Endothelial cell of umbilical vein (primary cell): ENCODE measurements at regions not wholly inside any gene's neighbourhood (a gene's known extent, or its start where the extent isn't known, plus 50 kb on each side); places are given as distances from the start of the nearest gene placed in this dataset.

Source experiments
- BruUV-seq: library from RNA; stranded (reverse); fragments of 400-500 nt; replicated peaks from 2 replicates; lab custom pipeline; 2021; lab: Mats Ljungman, UMichigan
- CTCF ChIA-PET: fragments of 300-600, 350-600 bp; sonication (Branson Sonifier 250); formaldehyde crosslinking; loops from one replicate; lab custom pipeline; 2021; ENCODE audit warnings: antibody characterized with exemption, inconsistent platforms; lab: Charles Lee
- POLR2A ChIA-PET: fragments of 300-600, 350-600 bp; sonication (Branson Sonifier 250); formaldehyde crosslinking; loops from one replicate; lab custom pipeline; 2021; ENCODE audit warnings: antibody characterized with exemption, inconsistent platforms; lab: Charles Lee
- DNase-seq: peaks from one replicate; pipeline ENCODE4 v3.0.0-alpha.2; 2011; ENCODE audit warnings: low read depth, low spot score
- FAIRE-seq: peaks from 2 replicates; lab custom pipeline; 2011; peaks lifted over from hg19 to GRCh38; lab: Jason Lieb, UNC
- H2AFZ ChIP-seq: 2 replicates; pipeline ENCODE4 v1.6.0; 2012; ENCODE audit warnings: low read depth, low read length, control low read depth, inconsistent platforms
- H3K27ac ChIP-seq: 2 replicates; pipeline ENCODE4 v1.5.1; 2011; ENCODE audit warnings: low read depth, mild to moderate bottlenecking, control low read depth, low read length, moderate library complexity; ENCODE audit not compliant: insufficient read depth
- H3K27me3 ChIP-seq, 2 experiments: 2 replicates each; pipeline versions ENCODE4 v1.6.0 to v1.6.1; 2011; ENCODE audit warnings: low read length in 2 of 2, mixed read lengths in 1 of 2; ENCODE audit not compliant: control insufficient read depth in 2 of 2, insufficient read depth in 2 of 2
- H3K36me3 ChIP-seq, 2 experiments: 2 replicates in 1 of 2; 3 replicates in 1 of 2; pipeline ENCODE4 v1.5.1; 2011; ENCODE audit warnings: low read length in 2 of 2, mild to moderate bottlenecking in 1 of 2, moderate library complexity in 1 of 2; ENCODE audit not compliant: control insufficient read depth in 2 of 2, insufficient read depth in 2 of 2; ENCODE audit errors: extremely low read depth in 1 of 2
- H3K4me1 ChIP-seq: 3 replicates; pipeline ENCODE4 v1.5.1; 2011; ENCODE audit warnings: mild to moderate bottlenecking, low read length; ENCODE audit not compliant: control insufficient read depth, insufficient read depth; ENCODE audit errors: extremely low read depth
- H3K4me2 ChIP-seq: 2 replicates; pipeline ENCODE4 v1.6.1; 2011; ENCODE audit warnings: low read length, control low read depth, mixed read lengths; ENCODE audit not compliant: insufficient read depth
- H3K4me3 ChIP-seq, 3 experiments: fragments of 200-600 bp in 1 of 3; sonication (generic), shearing (Covaris generic) in 1 of 3; replicated peaks in 1 of 3; 2 replicates each; pipeline ENCODE4 v1.5.1; 2011 to 2016; ENCODE audit warnings: control low read depth in 3 of 3, low read length in 3 of 3, mild to moderate bottlenecking in 2 of 3, inconsistent platforms in 1 of 3, low read depth in 1 of 3, moderate library complexity in 1 of 3; ENCODE audit not compliant: insufficient read depth in 1 of 3
- H3K79me2 ChIP-seq: 2 replicates; pipeline ENCODE4 v1.6.0; 2012; ENCODE audit warnings: low read length, inconsistent platforms; ENCODE audit not compliant: control insufficient read depth, insufficient read depth
- H3K9ac ChIP-seq: replicated peaks from 2 replicates; pipeline ENCODE3; 2011; ENCODE audit warnings: low read length, control low read depth; ENCODE audit not compliant: insufficient read depth; ENCODE audit errors: extremely low read depth
- H3K9me1 ChIP-seq: replicated peaks from 3 replicates; pipeline ENCODE4 v1.6.0; 2011; ENCODE audit warnings: mild to moderate bottlenecking, low read length; ENCODE audit not compliant: control insufficient read depth, insufficient read depth; ENCODE audit errors: extremely low read depth
- H3K9me3 ChIP-seq: replicated peaks from 2 replicates; pipeline ENCODE4 v1.5.1; 2012; ENCODE audit warnings: low read length, inconsistent platforms; ENCODE audit not compliant: control insufficient read depth, insufficient read depth
- H4K20me1 ChIP-seq: replicated peaks from 2 replicates; pipeline ENCODE3; 2011; ENCODE audit warnings: mild to moderate bottlenecking, low read length; ENCODE audit not compliant: control insufficient read depth, insufficient read depth; ENCODE audit errors: extremely low read depth
- EZH2 ChIP-seq: IDR thresholded peaks from 2 replicates; pipeline ENCODE4 v1.6.1; 2012; ENCODE audit warnings: borderline replicate concordance, low read depth, mild to moderate bottlenecking, moderate library complexity, low read length, inconsistent platforms; ENCODE audit not compliant: severe bottlenecking
- FOS ChIP-seq: IDR thresholded peaks from 2 replicates; pipeline ENCODE4 v1.6.1; 2011; ENCODE audit warnings: mild to moderate bottlenecking, low read length, moderate library complexity, borderline replicate concordance; ENCODE audit not compliant: insufficient read depth
- GATA2 ChIP-seq: IDR thresholded peaks from 2 replicates; pipeline ENCODE4 v1.7.0; 2011; ENCODE audit warnings: low read depth, mild to moderate bottlenecking, moderate library complexity, mixed read lengths, low read length; ENCODE audit not compliant: insufficient read length, insufficient read depth
- JUN ChIP-seq: IDR thresholded peaks from 2 replicates; pipeline ENCODE4 v1.6.1; 2011; ENCODE audit warnings: borderline replicate concordance, low read depth; ENCODE audit not compliant: insufficient read length, insufficient read depth
- MYC ChIP-seq: IDR thresholded peaks from one replicate; pipeline ENCODE4 v1.6.1; 2011; ENCODE audit warnings: mild to moderate bottlenecking, low read depth, low read length
- POLR2A ChIP-seq: IDR thresholded peaks from 2 replicates; pipeline ENCODE4 v1.6.1; 2012; ENCODE audit warnings: low read depth, mild to moderate bottlenecking, control low read depth, low read length
- POLR2AphosphoS5 ChIP-seq: IDR thresholded peaks from 2 replicates; pipeline ENCODE4 v1.6.1; 2012; ENCODE audit warnings: low read depth, mild to moderate bottlenecking, control low read depth, low read length, moderate library complexity; ENCODE audit not compliant: insufficient read depth
- dilution Hi-C: fragments of 300-500 bp; cut with MboI; formaldehyde crosslinking; loops from one replicate; pipeline ENCODE4 v1.15.0; 2019; ENCODE audit warnings: low sequenced_read_pairs; ENCODE audit not compliant: extremely low pct_ligation_motif_present
- intact Hi-C: fragments of 100-400 bp; cut with micrococcal nuclease; formaldehyde crosslinking; loops from one replicate; pipeline ENCODE4 v1.10.0; 2022
- TF ChIP-seq, protein P1 (sequence below): IDR thresholded peaks from 2 replicates; pipeline ENCODE4 v1.6.1; 2011; ENCODE audit not compliant: insufficient read depth, insufficient read length
- TF ChIP-seq, protein P2 (sequence below), 2 donors: IDR thresholded peaks; 1 replicate in 1 of 2; 2 replicates in 1 of 2; pipeline ENCODE4 v1.5.1; 2011; ENCODE audit warnings: low read length in 2 of 2, mild to moderate bottlenecking in 2 of 2, moderate library complexity in 2 of 2, control low read depth in 1 of 2, inconsistent platforms in 1 of 2, low read depth in 1 of 2; ENCODE audit not compliant: insufficient read depth in 1 of 2; ENCODE audit errors: extremely low read depth in 1 of 2

GRCh38 chr2:14828968-14829367, 196.5 kb downstream of the LRATD1 start:
- H3K4me3 ChIP-seq: no peak overlapping the region
- peaks cover 7% of the 10 kb centered on the region for H3K9me3 ChIP-seq
- no peaks in the 10 kb centered on the region for H3K27me3 ChIP-seq
- no peaks in the 10 kb centered on the region for H3K4me1 ChIP-seq
- H3K36me3 ChIP-seq: no peaks in the 10 kb centered on the region
- H3K9ac ChIP-seq: no peak overlapping the region
- no peak for TF ChIP-seq POLR2AphosphoS5
- TF ChIP-seq POLR2A: no peak
- no peak for TF ChIP-seq FOS
- no peak for TF ChIP-seq GATA2
- no peak for TF ChIP-seq JUN
- TF ChIP-seq, protein P1, sequence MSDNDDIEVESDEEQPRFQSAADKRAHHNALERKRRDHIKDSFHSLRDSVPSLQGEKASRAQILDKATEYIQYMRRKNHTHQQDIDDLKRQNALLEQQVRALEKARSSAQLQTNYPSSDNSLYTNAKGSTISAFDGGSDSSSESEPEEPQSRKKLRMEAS: no peak
- TF ChIP-seq MYC: no peak
- no peak for TF ChIP-seq EZH2
- TF ChIP-seq, protein P2, sequence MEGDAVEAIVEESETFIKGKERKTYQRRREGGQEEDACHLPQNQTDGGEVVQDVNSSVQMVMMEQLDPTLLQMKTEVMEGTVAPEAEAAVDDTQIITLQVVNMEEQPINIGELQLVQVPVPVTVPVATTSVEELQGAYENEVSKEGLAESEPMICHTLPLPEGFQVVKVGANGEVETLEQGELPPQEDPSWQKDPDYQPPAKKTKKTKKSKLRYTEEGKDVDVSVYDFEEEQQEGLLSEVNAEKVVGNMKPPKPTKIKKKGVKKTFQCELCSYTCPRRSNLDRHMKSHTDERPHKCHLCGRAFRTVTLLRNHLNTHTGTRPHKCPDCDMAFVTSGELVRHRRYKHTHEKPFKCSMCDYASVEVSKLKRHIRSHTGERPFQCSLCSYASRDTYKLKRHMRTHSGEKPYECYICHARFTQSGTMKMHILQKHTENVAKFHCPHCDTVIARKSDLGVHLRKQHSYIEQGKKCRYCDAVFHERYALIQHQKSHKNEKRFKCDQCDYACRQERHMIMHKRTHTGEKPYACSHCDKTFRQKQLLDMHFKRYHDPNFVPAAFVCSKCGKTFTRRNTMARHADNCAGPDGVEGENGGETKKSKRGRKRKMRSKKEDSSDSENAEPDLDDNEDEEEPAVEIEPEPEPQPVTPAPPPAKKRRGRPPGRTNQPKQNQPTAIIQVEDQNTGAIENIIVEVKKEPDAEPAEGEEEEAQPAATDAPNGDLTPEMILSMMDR (IDR thresholded peaks at IDR 0.05; ENCODE audit: extremely low read depth in 1 of 2, insufficient read depth in 1 of 2, low read depth in 1 of 2, low read length in 2 of 2): no peak
- no peaks in the 10 kb centered on the region for H3K79me2 ChIP-seq
- FAIRE-seq (no peak), DNase-seq (no peak)
- H4K20me1 ChIP-seq: no peaks in the 10 kb centered on the region
- dilution Hi-C loops (no loop called here), intact Hi-C loops (no loop called here)
- H3K9me1 ChIP-seq: no peaks in the 10 kb centered on the region
- no peak overlapping the region for H3K27ac ChIP-seq
- H3K4me2 ChIP-seq: no peak overlapping the region
- POLR2A ChIA-PET: no interaction called here
- BruUV-seq: no TSS peak
- H2AFZ ChIP-seq: no peak overlapping the region
- CTCF ChIA-PET: no interaction called here
